ENCODE measurements at regions not wholly inside any gene's neighbourhood (a gene's known extent, or its start where the extent isn't known, plus 50 kb on each side); places are given as distances from the start of the nearest gene placed in this dataset.

DNA sequence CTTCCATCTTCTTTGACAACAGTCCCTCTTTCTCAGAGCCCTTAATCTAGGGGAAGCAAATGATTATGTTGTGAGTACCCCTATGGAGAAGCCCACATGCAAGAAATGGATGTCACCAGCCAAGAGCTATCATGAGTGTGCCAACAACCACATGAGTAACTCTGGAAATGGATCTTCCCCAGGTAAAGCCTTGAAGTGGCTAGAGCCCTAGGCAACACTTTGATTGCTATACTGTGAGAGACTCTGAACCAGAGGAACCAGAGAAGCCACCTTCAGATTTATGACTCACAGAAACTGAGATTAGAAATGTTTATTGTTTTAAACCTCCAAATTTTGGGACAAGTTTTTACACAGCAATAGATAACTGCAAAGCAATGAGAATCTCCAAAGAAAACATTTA is 60.9 kb upstream of the COL1A2 start:
- no peaks in the 10 kb centered on the region for H3K27me3 Mint-ChIP-seq
- no peaks in the 10 kb centered on the region for H3K9me3 Mint-ChIP-seq
- no peaks in the 10 kb centered on the region for H3K4me1 Mint-ChIP-seq (ENCODE audit: low read depth)
- H3K36me3 Mint-ChIP-seq (ENCODE audit: low read depth): no peaks in the 10 kb centered on the region
- no peak overlapping the region for H3K4me3 Mint-ChIP-seq
- H3K27ac Mint-ChIP-seq: no peak overlapping the region

DNA sequence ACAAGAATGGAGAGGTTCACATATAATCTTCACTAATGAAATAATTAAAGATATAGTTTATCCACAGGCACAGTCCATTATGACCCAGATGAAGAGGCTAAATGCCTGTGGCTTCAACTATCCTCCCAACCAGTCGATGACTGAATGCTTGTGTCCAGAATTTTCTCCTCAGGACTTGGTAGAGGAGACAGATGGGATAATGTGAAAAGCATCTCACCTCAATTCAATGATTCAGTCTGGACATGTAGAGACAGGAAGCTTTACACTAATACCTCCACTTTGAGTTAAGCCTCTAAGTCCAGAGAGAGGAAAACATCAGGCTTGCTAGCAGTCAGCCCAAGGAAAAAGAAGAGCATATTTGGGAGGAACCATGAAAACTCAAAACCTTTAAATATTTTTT is 59.1 kb upstream of the COL1A2 start:
- Mint-ChIP-seq H3K27ac (no peak overlapping the region), H3K27me3 (no peaks in the 10 kb centered on the region), H3K9me3 (no peaks in the 10 kb centered on the region), H3K4me1 (ENCODE audit: low read depth) (no peaks in the 10 kb centered on the region), H3K36me3 (ENCODE audit: low read depth) (no peaks in the 10 kb centered on the region), H3K4me3 (no peak overlapping the region)

DNA sequence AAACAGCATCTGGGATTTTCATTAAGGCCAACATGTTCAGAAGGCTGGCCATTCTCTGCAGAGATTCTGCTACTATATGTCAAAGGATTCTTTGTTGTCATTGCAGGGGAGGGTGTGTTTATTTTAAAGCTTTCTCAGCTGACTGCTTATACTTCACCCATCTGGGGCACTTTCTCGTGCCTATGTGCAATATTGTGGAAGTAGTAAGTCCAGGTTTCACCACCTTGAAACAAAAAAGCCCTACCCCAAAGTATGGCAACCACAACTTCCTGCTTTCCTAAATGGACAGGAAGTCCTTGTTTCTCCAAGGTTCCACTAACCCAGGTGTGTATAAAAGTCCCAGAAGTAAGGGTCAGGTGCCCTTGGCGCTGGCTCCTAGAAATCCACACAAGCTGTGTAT is 58.7 kb upstream of the COL1A2 start:
- no peaks in the 10 kb centered on the region for H3K36me3 Mint-ChIP-seq (ENCODE audit: low read depth)
- no peak overlapping the region for H3K27ac Mint-ChIP-seq
- no peaks in the 10 kb centered on the region for H3K4me1 Mint-ChIP-seq (ENCODE audit: low read depth)
- H3K4me3 Mint-ChIP-seq: no peak overlapping the region
- no peaks in the 10 kb centered on the region for H3K27me3 Mint-ChIP-seq
- no peaks in the 10 kb centered on the region for H3K9me3 Mint-ChIP-seq

DNA sequence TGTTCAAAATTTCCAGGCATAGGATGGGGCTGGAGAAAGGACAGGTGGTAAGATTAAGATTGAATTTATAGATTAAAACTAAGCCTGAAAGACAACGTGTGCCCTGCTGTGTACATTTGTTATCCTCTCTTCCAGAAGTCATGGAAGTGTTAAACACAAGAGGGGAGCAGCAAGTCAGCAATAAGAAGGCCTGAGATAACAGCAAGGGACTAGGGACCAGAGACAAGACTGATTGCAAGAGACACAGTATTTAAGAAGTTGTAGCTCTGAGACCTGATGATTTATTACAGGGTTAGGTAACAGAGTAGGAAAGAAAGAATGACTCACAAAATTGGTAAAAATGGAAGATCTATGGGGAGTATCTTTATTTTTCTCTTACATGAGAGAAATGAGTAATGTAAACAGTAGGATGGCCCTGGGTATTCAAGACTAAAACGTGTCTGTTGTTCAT is 55.7 kb upstream of the COL1A2 start:
- Mint-ChIP-seq H3K36me3 (ENCODE audit: low read depth) (no peaks in the 10 kb centered on the region), H3K9me3 (no peaks in the 10 kb centered on the region), H3K27me3 (no peaks in the 10 kb centered on the region)

DNA sequence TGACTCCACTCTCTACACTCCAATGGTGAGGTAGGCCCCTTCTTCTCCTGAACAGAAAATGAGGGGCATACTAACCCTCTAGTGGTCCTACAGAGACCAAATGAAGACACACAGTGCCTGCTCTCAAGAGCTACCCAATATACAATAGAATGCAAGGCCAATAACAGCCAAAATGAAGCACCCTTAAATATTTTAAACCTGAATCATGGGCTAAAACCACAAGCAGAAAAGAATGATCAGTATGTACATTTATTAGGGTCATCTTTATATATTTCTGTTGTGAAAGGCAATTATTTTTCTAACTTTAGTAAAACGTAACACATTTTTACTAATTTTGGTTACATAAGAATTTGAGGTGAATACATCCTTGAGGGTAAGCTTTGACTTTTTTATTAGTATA is 49.9 kb upstream of the COL1A2 start:
- no peaks in the 10 kb centered on the region for H3K36me3 Mint-ChIP-seq (ENCODE audit: low read depth)
- H3K4me1 Mint-ChIP-seq (ENCODE audit: low read depth): no peaks in the 10 kb centered on the region
- H3K4me3 Mint-ChIP-seq: no peak overlapping the region
- H3K9me3 Mint-ChIP-seq: no peaks in the 10 kb centered on the region
- H3K27ac Mint-ChIP-seq: no peak overlapping the region
- no peaks in the 10 kb centered on the region for H3K27me3 Mint-ChIP-seq

More for the DNA sequence above, 55.7 kb upstream of the COL1A2 start:
- Mint-ChIP-seq H3K4me1 (ENCODE audit: low read depth) (no peaks in the 10 kb centered on the region), H3K27ac (no peak overlapping the region), H3K4me3 (no peak overlapping the region)

Measured in stimulated activated naive CD8-positive, alpha-beta T cell treated with anti-CD3 and anti-CD28 coated beads, Interleukin-15, Interleukin-2, amounts not matched to agents 100 ng/mL and 50 ng/mL, for 24 hours (primary cell).